Mesenchymal stem cell (in vitro differentiated cells and primary cell): ENCODE measurements at regions not wholly inside any gene's neighbourhood (a gene's known extent, or its start where the extent isn't known, plus 50 kb on each side); places are given as distances from the start of the nearest gene placed in this dataset.

Source experiments
- DNase-seq: peaks from one replicate; pipeline ENCODE4 v3.0.0-alpha.2; 2013
- H2AFZ ChIP-seq: one replicate; pipeline ENCODE4 v1.6.1; 2013; ENCODE audit warnings: low read depth, mild to moderate bottlenecking, control low read depth, inconsistent platforms, low read length, moderate library complexity
- H2AK5ac ChIP-seq: 2 replicates; pipeline ENCODE4 v1.6.1; 2013; ENCODE audit warnings: low read length, moderate library complexity, mild to moderate bottlenecking, inconsistent platforms; ENCODE audit not compliant: severe bottlenecking
- H2BK120ac ChIP-seq: one replicate; pipeline ENCODE4 v1.6.1; 2013; ENCODE audit warnings: low read depth, mild to moderate bottlenecking, inconsistent platforms, low read length, moderate library complexity
- H2BK12ac ChIP-seq, 2 experiments: one replicate each; pipeline ENCODE4 v1.6.1; 2013; ENCODE audit warnings: inconsistent platforms in 2 of 2, low read length in 2 of 2, mild to moderate bottlenecking in 2 of 2, moderate library complexity in 2 of 2, control low read depth in 1 of 2
- H2BK15ac ChIP-seq: one replicate; pipeline ENCODE4 v1.6.1; 2013; ENCODE audit warnings: mild to moderate bottlenecking, low read depth, inconsistent platforms; ENCODE audit not compliant: poor library complexity, severe bottlenecking
- H2BK5ac ChIP-seq: 2 replicates; pipeline ENCODE4 v1.6.1; 2013; ENCODE audit warnings: low read depth, mild to moderate bottlenecking, low read length, control low read depth, inconsistent platforms; ENCODE audit not compliant: poor library complexity, severe bottlenecking
- H3K14ac ChIP-seq, 2 experiments: one replicate each; pipeline ENCODE4 v1.6.1; 2013; ENCODE audit warnings: inconsistent platforms in 2 of 2, low read length in 2 of 2, control low read depth in 1 of 2, mild to moderate bottlenecking in 1 of 2, moderate library complexity in 1 of 2
- H3K18ac ChIP-seq, 2 experiments: one replicate each; pipeline ENCODE4 v1.6.1; 2013; ENCODE audit warnings: inconsistent platforms in 2 of 2, low read length in 2 of 2, control low read depth in 1 of 2, low read depth in 1 of 2, mild to moderate bottlenecking in 1 of 2
- H3K23ac ChIP-seq, 2 experiments: one replicate each; pipeline ENCODE4 v1.6.1; 2013; ENCODE audit warnings: inconsistent platforms in 2 of 2, low read length in 2 of 2, mild to moderate bottlenecking in 2 of 2, moderate library complexity in 2 of 2, control low read depth in 1 of 2
- H3K27ac ChIP-seq: 2 replicates; pipeline ENCODE4 v1.5.1; 2013; ENCODE audit warnings: mild to moderate bottlenecking, moderate library complexity, low read length, control low read depth, inconsistent platforms; ENCODE audit not compliant: poor library complexity, severe bottlenecking
- H3K27me3 ChIP-seq, 2 experiments: 2 replicates each; pipeline versions ENCODE4 v1.6.1 to v1.7.0; 2013; ENCODE audit warnings: low read length in 2 of 2, mild to moderate bottlenecking in 2 of 2, moderate library complexity in 2 of 2, control low read depth in 1 of 2, inconsistent platforms in 1 of 2; ENCODE audit not compliant: control insufficient read depth in 1 of 2, insufficient read depth in 1 of 2
- H3K36me3 ChIP-seq, 2 experiments: 2 replicates each; pipeline versions ENCODE4 v1.6.1 to v1.7.0; 2013; ENCODE audit warnings: low read length in 2 of 2, control low read depth in 1 of 2, inconsistent platforms in 1 of 2, low read depth in 1 of 2, mild to moderate bottlenecking in 1 of 2; ENCODE audit not compliant: insufficient read depth in 2 of 2, control insufficient read depth in 1 of 2
- H3K4ac ChIP-seq, 2 experiments: one replicate each; pipeline ENCODE4 v1.6.1; 2013; ENCODE audit warnings: inconsistent platforms in 2 of 2, low read length in 2 of 2, mild to moderate bottlenecking in 2 of 2, moderate library complexity in 2 of 2, control low read depth in 1 of 2, low read depth in 1 of 2
- H3K4me1 ChIP-seq: 2 replicates; pipeline ENCODE4 v1.6.1; 2013; ENCODE audit warnings: low read depth, low read length, control low read depth; ENCODE audit not compliant: control insufficient read depth, insufficient read depth
- H3K4me2 ChIP-seq: 2 replicates; pipeline ENCODE4 v1.6.1; 2013; ENCODE audit warnings: low read length, mild to moderate bottlenecking, inconsistent platforms; ENCODE audit not compliant: poor library complexity, severe bottlenecking
- H3K4me3 ChIP-seq, 2 experiments: 2 replicates each; pipeline versions ENCODE4 v1.5.1 to v1.7.0; 2013; ENCODE audit warnings: low read length in 2 of 2, mild to moderate bottlenecking in 2 of 2, control low read depth in 1 of 2, low read depth in 1 of 2; ENCODE audit not compliant: insufficient read depth in 1 of 2
- H3K79me1 ChIP-seq: replicated peaks from 2 replicates; pipeline ENCODE4 v1.6.1; 2013; ENCODE audit warnings: mild to moderate bottlenecking, control low read depth, low read length, inconsistent platforms; ENCODE audit not compliant: poor library complexity, severe bottlenecking
- H3K9ac ChIP-seq: 2 replicates; pipeline ENCODE4 v1.7.0; 2013; ENCODE audit warnings: mild to moderate bottlenecking, low read length, moderate library complexity
- H3K9me3 ChIP-seq: 2 replicates; pipeline ENCODE4 v1.7.0; 2013; ENCODE audit warnings: mild to moderate bottlenecking, low read length; ENCODE audit not compliant: control insufficient read depth
- H4K8ac ChIP-seq: one replicate; pipeline ENCODE4 v1.6.1; 2013; ENCODE audit warnings: inconsistent platforms, mild to moderate bottlenecking, low read length, moderate library complexity
- H4K91ac ChIP-seq: one replicate; pipeline ENCODE4 v1.6.1; 2013; ENCODE audit warnings: mild to moderate bottlenecking, low read length, inconsistent platforms
- WGBS: methylation state at CpG from one replicate; pipeline ENCODE4 v1.1.7; 2013; ENCODE audit warnings: mixed read lengths; 5-methylcytosine and 5-hydroxymethylcytosine counted together

DNA sequence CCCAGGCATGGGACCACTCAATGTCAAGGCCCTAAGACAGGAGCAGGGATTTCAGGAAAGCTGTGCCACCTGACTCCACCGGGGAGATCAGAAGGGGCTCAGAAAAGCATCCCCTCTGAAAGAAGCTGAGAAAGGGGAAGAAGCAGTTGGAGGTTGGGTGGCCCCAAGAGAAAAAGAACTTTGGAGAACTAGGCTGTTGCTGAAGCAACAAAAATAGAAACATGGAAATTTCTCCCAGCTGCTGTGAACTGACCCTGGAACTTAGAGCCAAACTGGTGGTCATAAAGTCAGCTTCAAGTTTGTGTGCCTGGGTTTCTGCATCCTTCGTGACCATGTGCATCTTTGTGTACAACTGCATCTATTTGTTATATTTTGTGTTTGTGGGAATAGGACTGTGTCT lies 534.5 kb downstream of the MAFB start:
- H3K4me3 ChIP-seq: no peak overlapping the region
- no peak overlapping the region for H2AK5ac ChIP-seq
- no peak overlapping the region for H3K27ac ChIP-seq
- H2BK120ac ChIP-seq: no peak overlapping the region
- no peak overlapping the region for H3K4me2 ChIP-seq
- no peak overlapping the region for H3K23ac ChIP-seq
- H2BK5ac ChIP-seq: no peak overlapping the region
- H3K18ac ChIP-seq: no peak overlapping the region
- no peak overlapping the region for H2BK15ac ChIP-seq
- H4K8ac ChIP-seq: no peak overlapping the region
- no peak for DNase-seq
- no peak overlapping the region for H2AFZ ChIP-seq
- H3K4ac ChIP-seq: no peak overlapping the region
- H4K91ac ChIP-seq: no peak overlapping the region
- H3K36me3 ChIP-seq: no peaks in the 10 kb centered on the region
- H3K9me3 ChIP-seq: no peaks in the 10 kb centered on the region
- no peak overlapping the region for H3K14ac ChIP-seq
- H2BK12ac ChIP-seq: no peak overlapping the region
- H3K4me1 ChIP-seq: no peaks in the 10 kb centered on the region
- WGBS: 87% methylated on average over 2 of the region's 2 CpGs
- no peaks in the 10 kb centered on the region for H3K79me1 ChIP-seq
- no peak overlapping the region for H3K9ac ChIP-seq
- peaks cover 0 to 5% of the 10 kb centered on the region in 2 experiments for H3K27me3 ChIP-seq

DNA sequence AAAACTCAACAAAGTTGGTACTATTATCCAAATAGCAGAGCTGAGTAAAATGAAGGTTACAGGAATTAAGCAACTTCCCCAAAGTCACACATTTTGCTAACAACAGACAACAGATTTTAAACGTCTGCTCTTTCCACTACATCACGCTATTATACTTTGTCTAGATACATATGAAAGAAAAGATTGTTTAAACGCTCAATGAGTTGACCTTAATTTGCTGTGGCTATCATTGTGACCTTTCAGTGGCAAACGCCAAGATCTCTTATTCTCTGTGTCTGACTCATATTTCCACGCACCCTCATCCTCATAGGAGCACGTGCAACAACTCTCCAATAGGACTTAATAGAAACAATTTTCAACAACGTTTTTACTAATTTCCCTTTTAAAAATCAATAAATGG lies 540.1 kb downstream of the MAFB start:
- Histone ChIP-seq H3K27ac (no peak overlapping the region), H3K18ac (no peak overlapping the region)
- 93% methylated on average over 4 of the region's 7 CpGs for WGBS

GRCh38 chr20:40146071-40146470 lies 543.0 kb downstream of the MAFB start:
- Histone ChIP-seq H3K23ac (no peak overlapping the region), H3K4me1 (no peaks in the 10 kb centered on the region), H2BK5ac (no peak overlapping the region), H3K4me3 (no peak overlapping the region), H3K79me1 (no peaks in the 10 kb centered on the region), H2AK5ac (no peak overlapping the region), H2BK15ac (no peak overlapping the region), H3K27me3 (peaks cover 0 to 6% of the 10 kb centered on the region in 2 experiments), H3K9me3 (peaks cover 6% of the 10 kb centered on the region), H3K36me3 (no peaks in the 10 kb centered on the region), H3K27ac (no peak overlapping the region), H3K9ac (no peak overlapping the region), H3K4ac (no peak overlapping the region), H2AFZ (no peak overlapping the region), H2BK120ac (no peak overlapping the region), H4K8ac (no peak overlapping the region), H3K18ac (no peak overlapping the region), H2BK12ac (no peak overlapping the region), H3K14ac (no peak overlapping the region), H4K91ac (no peak overlapping the region), H3K4me2 (no peak overlapping the region)
- DNase-seq: no peak

More for the DNA sequence above, 540.1 kb downstream of the MAFB start:
- no peaks in the 10 kb centered on the region for H3K36me3 ChIP-seq
- no peak overlapping the region for H3K4me2 ChIP-seq
- H3K9ac ChIP-seq: no peak overlapping the region
- no peak overlapping the region for H2BK15ac ChIP-seq
- DNase-seq: no peak
- no peak overlapping the region for H2AFZ ChIP-seq
- H3K4me1 ChIP-seq: no peaks in the 10 kb centered on the region
- no peak overlapping the region for H4K91ac ChIP-seq
- peaks cover 0 to 5% of the 10 kb centered on the region in 2 experiments for H3K27me3 ChIP-seq
- no peak overlapping the region for H3K14ac ChIP-seq
- H3K23ac ChIP-seq: no peak overlapping the region
- no peaks in the 10 kb centered on the region for H3K79me1 ChIP-seq
- peaks cover 6% of the 10 kb centered on the region for H3K9me3 ChIP-seq
- no peak overlapping the region for H3K4ac ChIP-seq
- no peak overlapping the region for H2AK5ac ChIP-seq
- no peak overlapping the region for H2BK120ac ChIP-seq
- H2BK12ac ChIP-seq: no peak overlapping the region
- no peak overlapping the region for H3K4me3 ChIP-seq
- no peak overlapping the region for H4K8ac ChIP-seq
- H2BK5ac ChIP-seq: no peak overlapping the region

DNA sequence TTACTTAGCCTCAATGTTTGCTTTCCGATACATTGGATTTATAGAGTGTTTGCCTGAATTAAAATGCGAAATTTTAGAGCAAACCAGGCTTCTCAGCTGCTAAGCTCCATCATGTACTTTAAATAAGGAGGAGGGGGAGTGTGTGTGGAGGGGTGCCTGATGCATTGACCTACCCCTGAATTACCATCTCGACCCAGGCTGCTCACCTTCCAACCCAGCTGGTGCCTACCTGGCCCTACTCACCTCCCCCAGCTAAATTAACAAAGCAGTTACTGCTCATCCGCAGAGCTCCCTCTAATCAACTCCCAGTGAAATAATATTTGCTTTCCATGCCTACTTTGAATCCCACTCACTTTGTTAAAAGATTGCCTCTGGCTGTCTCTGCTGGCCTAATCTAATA lies 544.5 kb downstream of the MAFB start:
- no peak overlapping the region for H2BK12ac ChIP-seq
- no peak overlapping the region for H3K27ac ChIP-seq
- H3K14ac ChIP-seq: no peak overlapping the region
- peaks cover 6% of the 10 kb centered on the region for H3K9me3 ChIP-seq
- DNase-seq: no peak
- no peaks in the 10 kb centered on the region for H3K79me1 ChIP-seq
- H3K9ac ChIP-seq: no peak overlapping the region
- no peak overlapping the region for H3K4ac ChIP-seq
- H2BK15ac ChIP-seq: no peak overlapping the region
- no peak overlapping the region for H4K91ac ChIP-seq
- H3K4me3 ChIP-seq: no peak overlapping the region
- H3K27me3 ChIP-seq: peaks cover 0 to 6% of the 10 kb centered on the region in 2 experiments
- H3K4me2 ChIP-seq: no peak overlapping the region
- H3K18ac ChIP-seq: no peak overlapping the region
- no peaks in the 10 kb centered on the region for H3K4me1 ChIP-seq
- H3K23ac ChIP-seq: no peak overlapping the region
- no peak overlapping the region for H2AK5ac ChIP-seq
- H4K8ac ChIP-seq: no peak overlapping the region
- no peak overlapping the region for H2AFZ ChIP-seq
- 57% methylated on average over 2 of the region's 4 CpGs for WGBS
- no peaks in the 10 kb centered on the region for H3K36me3 ChIP-seq
- no peak overlapping the region for H2BK120ac ChIP-seq
- no peak overlapping the region for H2BK5ac ChIP-seq
